ENCODE measurements at regions not wholly inside any gene's neighbourhood (a gene's known extent, or its start where the extent isn't known, plus 50 kb on each side); places are given as distances from the start of the nearest gene placed in this dataset.

DNA sequence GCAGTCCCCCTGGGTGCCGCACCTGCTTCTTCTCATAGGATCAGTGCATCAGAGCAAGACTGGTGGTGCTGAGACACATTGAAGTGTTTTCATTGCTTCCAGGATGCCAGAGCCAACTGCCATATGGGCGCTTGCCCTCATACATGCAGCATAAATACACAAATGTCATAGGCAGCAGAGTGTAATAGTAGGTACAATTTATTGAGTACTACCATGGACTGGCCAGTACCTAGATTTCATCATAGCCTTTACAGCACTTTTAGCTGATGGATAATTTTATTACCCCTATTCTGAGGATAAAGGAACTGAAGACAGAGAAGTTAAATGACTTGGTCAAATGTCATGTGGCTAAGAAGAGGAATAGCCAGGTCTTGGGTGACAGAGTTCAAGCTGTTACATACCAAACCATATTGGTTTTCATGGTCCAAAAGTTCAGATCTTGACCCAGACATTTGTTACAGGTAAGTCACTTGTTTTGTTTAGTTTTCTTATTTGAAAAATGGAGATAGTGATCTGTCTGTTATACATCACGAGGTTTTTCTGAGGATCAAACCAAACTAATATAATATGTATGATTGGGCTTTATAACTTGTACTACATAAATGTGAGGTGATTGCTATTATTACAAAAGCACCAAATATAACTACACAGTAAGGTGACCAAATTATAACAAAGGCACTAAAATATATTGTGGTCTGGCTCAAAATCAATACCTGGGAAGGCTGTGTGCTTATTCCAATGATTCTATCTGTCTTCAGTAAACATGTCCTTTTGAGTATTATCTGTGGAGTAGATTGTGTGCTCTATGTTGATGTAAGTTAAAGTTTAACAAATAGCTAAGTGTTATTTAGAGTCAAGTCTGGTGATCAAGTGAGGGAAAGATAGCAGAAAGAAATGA is 151.9 kb upstream of the CYRIA start:
- DNase-seq (ENCODE audit: low read depth): no peak

DNA sequence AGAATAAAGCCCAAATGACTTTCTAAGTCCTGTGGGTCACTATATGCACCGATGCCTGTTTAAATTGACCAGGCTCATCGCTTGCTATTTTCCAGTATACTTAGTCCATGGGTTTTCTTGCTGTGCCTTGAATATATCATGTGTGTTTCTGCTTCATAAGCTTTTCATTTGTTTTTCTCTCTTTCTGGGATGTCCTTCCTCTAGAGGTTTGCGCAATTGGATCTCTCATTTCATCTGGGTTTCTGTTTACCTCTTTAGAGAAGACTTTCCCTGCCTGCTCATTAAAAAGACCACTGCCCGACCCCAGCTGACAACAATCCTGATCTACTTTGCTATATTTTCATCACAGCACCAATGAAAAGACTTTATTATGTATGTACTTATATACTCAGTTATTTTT is 150.9 kb upstream of the CYRIA start:
- no peak for DNase-seq (ENCODE audit: low read depth)

DNA sequence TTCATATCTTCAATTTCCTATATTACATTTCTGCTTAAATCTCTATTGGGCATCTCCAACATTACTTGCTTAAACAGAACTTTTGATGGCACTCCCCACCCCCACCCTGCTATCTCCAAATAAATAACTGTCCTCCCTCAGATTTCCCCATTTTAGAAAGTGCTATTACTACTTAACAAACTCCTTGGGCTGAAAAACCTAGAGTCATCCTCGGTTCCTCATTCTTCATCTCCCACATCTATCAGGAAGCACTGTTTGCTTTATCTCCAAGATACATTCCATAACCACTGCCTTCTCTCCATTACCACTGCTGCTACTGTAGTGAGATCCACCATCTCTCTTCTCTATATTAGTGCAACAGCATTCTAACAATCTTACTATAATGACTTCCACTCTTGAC is 150.4 kb upstream of the CYRIA start:
- DNase-seq (ENCODE audit: low read depth): no peak

DNA sequence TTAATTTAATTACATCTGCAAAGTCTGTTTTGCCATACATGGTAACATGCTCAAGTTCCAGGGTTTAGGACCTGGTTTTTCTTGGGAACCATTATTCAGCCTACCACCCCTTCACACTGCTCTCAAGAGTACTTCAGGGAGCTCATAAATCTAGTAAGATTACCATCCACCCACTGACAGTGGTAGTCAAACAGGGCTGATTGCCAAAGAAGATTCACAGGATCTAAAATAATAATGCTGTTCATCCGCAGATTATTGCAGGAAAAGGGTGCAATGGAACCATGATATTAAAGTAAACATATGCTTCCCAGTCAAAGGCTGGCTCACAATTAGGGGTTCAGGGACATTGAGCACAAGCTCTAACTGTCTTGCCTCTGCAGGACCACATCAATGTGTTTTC is 148.0 kb upstream of the CYRIA start:
- DNase-seq (ENCODE audit: low read depth): no peak

DNA sequence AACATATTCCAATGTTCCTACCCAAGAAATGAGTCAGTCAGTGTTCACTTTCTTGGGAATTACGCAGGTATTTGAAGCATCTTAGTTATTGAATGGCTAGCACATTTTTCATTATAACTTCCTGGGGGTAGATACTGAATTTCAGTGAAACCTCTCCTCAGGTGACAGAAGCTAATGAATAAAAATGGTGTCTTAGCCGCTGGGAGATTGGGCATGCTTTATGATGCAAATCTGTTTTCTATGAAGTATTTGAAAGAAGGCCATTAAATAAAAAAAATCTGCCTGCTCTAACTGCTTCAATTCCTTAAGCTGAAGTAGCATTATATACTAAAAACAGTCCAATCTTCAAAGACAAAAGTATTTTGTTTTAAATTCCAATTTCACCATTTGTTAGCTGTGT is 132.8 kb upstream of the CYRIA start:
- DNase-seq (ENCODE audit: low read depth): no peak

DNA sequence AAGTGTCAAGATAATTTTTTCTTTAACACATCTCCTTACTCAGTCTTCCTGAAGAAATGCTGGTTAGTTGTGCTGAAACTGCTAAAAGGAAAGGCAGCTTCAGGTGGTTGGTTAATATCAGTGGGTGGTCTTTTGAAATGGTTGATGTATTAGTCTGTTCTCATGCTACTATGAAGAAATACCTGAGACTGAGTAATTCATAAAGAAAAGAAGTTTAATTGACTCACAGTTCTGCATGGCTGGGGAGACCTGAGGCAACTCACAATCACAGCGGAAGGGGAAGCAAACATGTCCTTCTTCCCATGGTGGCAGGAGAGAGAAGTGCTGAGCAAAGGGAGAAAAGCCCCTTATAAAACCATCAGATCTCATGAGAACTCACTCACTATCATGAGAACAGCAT is 125.9 kb upstream of the CYRIA start:
- DNase-seq (ENCODE audit: low read depth): no peak

DNA sequence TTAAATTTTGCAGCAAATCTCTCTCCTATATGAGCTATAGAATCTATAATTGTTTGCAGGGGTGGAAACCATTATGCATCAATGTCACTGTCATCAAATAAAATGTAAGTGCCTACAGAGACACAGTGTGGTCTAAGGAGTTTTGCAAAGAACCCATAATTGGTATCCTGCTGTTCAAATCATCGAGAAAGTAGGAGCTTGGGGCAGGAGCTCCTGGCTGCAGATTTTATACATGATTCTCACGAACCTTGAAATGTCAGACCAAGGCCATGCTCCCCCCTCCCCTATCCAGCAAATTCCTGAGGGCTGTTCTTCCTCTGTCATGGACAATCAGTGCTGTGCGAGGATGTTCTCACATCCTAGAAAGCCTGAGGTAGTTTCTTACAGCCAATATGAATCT is 119.5 kb upstream of the CYRIA start:
- no peak for DNase-seq (ENCODE audit: low read depth)

DNA sequence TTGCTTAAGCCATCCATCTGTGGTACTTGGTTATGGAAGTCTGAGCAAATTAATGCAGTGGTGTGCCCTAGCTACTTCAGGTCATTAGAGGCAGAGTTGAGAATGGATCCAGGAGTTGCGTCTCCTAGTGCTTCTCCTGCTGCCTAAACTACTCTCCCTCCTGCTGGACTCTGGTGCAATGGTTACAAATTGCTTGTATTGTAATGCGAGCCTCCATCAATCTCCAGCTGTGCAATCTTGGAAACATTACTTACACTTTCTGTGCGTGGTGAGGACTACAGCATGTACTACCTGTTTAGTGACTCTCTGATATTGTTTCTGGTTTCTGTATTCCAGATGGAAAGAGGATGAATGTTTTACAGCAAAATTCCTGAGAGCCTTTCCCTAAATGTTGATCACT is 119.0 kb upstream of the CYRIA start:
- no peak for DNase-seq (ENCODE audit: low read depth)

DNA sequence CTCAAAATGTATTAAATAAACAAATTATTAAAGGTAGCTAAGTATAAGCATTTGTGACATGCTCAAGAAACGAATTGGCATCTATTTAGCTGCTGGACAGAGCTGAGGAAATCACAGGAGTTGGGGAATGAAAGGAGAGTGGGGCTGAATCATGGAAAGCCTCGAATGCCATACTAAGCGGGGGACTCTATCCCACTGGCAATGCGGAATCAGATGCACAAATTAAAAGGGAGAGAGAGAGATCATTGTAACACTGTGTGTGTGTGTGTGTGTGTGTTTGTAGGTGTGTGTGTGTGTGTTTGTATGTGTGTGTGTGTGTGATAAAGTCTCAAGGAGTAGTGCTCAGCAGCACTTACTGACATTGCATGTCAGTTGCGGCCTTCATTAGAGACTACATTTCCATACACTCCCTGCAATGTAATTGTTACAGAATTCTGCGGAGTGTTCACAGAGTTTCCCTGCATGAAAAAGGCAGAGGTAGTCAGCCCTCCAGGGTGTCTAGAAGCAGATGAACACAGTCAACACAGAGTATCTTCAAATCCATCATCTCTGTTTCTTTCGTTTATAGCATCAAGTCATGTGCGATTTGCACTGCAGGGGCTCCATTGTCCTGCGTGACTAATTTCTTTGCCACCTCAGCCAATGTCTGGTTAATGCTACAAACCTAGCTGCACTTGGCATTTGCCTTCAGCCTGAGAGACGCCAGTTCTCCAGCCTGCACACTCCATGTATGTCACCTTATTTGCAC is 111.7 kb upstream of the CYRIA start:
- DNase-seq (ENCODE audit: low read depth): no peak

DNA sequence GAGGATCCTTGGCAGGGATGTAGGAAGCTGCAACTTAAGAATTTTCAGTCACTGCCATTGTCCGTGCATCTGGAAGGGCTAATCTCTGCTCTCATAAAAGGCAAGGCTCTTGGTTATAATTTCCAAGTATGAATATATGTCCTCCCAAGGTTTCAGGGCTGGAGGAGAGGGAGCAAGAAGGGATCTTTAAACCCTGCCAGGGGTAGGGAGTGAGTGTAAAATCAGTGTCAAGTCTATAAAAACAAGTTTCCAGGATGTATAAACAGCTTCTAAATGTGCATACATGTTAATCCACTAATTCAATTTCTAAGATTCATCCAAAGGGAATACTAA is 110.2 kb upstream of the CYRIA start:
- no peak for DNase-seq (ENCODE audit: low read depth)

DNA sequence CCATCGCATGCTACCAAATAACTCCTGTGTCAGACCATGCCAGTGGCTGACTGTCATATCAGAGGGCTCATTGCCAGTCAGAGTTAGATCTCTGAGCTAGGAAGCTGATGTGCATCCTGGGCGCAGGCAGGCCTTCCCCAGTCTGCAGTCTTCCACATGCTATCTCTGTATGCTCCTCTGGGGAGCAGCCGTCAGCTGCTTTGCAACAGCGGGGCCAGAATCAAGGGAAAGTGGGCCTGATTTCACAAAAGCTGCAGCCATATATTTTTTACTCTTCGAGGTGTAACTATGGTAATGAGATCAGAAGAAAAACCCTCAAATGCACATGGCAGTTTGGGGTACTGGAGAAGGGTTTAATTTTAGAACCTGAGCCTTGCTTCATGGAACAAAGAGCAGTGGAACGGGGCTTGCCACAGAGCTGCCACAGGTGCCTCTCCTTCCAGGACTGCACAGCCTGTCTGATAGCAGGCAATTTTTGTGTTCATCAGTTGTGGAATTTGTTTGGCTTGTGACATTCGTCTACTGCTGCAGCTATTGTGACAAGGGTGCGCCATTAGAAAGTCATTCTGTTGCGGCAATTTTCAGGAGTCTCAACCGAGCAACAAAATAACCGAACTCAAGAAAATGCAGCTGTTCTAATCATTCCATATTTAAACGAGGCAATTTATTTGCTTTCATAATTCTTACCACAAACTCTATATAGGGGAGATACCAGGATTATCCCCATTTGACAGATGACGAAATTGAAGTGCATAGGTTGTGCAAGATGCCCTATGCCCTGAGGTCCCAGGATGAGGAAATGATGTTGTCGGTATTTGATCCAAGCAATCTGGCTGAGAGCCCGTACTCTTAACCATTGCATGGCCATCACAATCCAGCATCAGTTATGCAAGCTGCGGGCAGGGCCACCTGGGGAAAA is 109.6 kb upstream of the CYRIA start:
- DNase-seq (ENCODE audit: low read depth): no peak

DNA sequence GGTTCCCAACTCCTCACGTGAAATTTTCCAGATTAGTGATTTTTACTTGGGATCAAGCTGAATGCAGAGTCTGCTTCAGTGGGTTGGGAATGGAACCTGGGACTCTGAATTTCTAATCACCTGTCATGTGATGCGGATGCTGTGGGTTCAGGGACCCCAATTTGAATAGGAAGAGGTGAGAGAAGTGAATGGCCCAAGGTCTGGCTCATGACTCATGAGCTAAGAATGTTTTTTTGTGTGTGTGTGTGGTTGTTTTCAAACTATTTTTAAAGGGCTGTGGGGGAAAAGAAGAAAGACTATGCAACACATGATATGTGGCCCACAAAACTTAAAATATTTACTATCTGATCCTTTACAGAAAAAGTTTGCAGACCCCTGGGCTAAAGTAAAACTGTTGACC is 108.5 kb upstream of the CYRIA start:
- DNase-seq (ENCODE audit: low read depth): no peak

DNA sequence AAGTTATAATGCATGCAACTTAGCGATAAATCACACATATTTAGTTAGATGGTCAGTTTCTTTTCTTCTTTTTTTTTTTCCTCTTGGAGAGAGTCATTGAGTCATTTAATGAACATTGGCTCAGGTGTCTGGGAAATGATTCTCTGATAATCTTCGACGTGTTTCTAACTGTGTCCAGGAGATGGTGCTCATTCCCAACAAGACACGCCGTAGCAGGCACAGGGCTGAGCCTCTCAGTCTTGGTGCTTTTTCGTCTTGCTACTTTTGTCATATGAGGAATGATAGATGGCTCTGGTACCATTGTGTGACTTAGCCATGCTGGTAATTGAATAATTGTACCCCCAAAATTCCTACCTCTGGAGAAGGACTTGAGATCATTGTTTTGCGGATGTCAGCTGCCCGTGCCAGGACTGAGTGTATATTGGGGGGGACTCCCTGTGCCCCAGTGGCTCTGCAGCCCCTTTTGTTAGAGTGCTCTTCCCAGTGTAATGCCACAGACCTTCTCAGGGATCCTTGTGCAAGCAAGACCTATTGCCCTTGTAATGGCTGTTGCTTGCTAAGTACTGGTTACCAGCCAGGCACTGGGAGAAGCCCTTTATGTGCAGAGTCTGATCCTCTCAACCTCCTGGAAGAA is 107.6 kb upstream of the CYRIA start:
- DNase-seq (ENCODE audit: low read depth): peak; percentile 17

DNA sequence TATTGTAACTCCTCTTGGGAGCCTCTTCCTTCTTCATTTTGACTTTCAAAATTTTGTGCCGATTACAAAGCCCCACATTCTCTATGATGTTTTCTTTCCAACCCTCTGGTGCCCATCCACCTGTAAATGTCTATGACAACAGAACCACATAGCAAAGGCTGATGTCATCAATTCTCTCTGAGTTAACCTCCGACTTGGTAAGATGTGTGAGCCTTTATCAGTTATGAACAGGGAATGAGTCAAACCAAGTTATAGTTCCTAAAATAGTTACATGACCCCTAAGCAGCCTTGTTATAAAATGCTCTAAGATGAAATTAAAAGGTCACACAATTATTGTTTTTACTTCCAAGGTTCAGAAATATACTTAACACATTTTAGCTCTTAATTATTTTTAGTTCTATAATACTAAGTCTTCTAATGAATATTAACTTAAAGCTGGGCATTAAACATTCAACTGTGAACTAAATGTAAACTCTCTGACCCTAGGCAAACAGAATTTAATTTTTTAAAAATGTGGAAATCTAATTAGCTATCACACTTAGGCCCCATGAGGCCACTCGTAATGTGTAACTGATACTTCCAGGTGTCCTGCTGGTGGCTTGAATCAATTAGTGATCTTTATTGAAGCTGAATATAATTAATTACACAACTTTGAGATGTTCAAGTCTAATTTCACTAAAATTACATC is 102.3 kb upstream of the CYRIA start:
- no peak for DNase-seq (ENCODE audit: low read depth)

DNA sequence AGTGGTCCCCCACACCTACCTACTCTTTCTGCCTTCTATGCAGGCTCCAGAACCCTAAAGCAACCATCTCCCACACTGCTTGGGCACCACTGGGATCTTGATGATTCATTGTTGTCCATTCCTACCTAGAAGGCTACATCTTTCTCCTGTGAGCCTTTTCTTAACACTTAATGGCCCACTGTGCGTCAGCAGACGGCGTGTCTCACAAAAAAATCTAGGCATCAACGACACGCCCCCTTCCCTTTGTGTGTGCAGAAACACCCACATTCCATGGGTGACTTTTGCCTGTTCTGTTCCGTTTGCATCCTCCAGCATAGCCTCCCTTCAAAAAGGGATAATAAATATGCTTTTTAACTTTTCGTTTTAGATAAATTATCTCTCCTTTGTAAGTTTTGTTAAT is 99.7 kb upstream of the CYRIA start:
- DNase-seq (ENCODE audit: low read depth): no peak

DNA sequence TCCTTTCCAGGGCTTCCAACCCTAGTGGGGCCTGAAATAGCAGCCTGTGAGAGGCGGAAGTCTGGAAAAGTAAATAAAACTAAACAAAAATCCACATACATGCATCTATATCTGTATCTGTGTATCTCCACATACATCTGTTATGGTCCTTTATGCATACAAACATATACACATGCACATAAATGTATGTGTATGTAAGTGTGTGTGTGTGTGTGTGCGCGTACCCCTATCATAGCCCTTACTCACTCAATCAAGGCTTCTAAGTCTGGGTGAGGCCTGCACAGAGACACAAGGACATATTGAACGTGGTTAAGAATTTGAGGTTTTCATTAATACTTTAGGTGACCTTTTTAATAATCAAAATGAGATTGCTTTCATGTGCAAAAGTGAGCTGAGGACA is 98.9 kb upstream of the CYRIA start:
- no peak for DNase-seq (ENCODE audit: low read depth)

DNA sequence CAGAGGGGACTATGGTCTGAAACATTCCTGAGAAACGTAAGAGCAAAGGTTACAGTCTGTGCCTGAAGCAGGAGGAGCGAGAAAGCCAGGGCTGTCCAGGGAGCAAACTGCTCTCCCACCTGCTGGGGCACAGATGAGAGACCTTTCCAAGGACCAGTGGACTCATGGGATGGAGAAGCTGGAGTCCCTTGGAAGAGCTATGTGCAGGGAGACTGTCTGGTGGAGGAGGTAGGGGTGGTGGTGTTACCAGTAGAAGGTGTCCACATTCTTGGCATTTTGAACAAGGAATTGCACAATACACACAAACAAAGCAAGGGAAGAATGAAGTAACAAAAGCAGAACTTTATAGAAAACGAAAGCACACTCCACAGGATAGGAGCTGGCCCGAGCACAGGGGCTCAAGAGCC is 97.9 kb upstream of the CYRIA start:
- no peak for DNase-seq (ENCODE audit: low read depth)

DNA sequence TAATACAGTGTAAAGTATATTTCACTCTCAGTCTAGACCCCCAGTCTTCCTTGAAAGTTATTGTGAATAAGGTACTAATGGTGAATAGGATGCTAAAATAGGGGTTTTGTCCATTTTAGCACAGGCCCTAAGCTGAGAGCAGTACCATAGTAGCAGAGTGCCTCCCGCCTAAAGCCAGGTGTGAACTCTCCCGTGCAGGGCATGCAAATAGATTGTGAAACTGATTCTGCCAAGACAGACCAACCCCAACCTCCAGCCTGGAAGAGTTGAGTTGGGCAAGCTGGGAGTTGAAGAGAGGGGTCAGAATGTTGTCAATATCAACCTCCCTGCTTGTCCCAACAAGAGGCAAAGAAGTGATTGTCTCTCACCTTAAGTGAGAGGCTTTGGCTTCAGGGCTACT is 97.4 kb upstream of the CYRIA start:
- no peak for DNase-seq (ENCODE audit: low read depth)

DNA sequence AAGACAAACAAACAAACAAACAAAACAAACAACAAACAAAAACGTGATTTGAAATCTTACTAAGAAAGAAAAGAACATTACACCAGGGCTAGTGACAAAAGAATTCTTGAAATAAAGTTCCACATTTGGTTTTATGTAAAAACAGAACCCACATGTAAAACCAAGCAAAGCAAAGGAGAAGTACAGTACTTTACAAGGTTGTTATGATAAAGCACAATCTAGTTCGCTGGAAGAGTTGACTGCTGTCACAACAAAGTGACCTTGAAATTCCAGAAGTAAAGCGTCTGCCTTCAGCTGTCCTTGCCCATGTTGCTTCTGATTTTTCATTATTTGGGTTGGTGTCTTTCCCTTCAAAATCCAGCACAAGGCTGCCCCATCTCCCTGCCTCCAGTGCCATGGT is 94.8 kb upstream of the CYRIA start:
- no peak for DNase-seq (ENCODE audit: low read depth)

DNA sequence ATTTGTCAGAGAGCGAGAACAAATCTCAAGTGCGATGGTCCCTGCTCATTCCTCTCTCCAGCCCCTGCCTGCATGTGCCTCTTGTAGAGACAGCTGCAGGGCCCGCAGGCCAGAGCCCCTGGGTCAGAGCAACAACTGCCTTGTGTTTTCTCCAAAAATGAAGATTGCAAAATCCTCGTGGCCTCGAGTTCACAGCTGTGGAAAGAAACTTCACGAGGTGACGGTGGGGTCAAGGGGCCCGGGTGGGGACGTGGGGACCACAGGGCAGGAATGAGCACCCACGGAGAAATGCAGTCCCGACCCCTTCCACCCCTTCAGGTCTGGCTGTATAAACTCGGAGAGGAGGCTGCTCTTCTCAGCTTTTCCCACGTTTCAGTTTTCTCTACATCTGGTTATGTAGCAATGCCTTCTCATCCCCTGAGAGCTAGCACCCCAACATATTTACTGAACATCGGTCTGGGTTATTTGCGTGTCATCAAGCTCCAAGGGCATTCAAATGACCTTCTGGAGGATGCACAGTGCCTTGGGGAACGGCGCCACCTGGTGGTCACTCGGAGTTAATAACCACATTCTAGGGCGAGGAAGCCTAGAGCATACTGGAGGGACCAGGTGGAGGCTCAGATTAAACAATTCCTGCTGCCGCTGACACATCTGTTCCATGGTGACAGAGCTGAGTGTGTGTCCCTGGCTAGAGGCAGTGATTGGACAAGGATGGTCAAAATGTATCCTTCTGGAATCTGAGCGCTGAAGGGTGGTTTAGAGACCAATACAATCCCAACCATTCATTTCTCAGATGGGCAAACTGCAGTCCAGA is 91.4 kb upstream of the CYRIA start:
- peak; percentile 18 for DNase-seq (ENCODE audit: low read depth)

DNA sequence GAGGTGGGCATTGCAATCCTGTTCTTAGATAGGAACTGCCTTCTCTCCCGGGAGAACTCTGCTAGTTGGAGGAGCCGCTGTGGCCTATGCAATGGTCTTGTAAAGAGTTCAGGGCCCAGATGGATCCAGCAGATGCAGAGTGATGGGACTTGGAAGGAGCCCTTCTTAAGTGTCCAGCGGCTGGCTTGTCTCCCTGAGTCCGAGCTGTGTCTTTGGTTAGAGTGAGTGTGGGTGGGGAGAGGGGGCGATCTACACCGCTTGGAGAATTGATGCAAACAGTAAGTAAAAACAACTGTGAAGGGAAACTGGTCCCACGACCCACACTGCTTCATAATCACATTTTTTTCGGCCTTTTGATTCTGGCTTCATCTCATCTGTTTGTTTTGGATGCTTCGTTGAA is 89.8 kb upstream of the CYRIA start:
- DNase-seq (ENCODE audit: low read depth): no peak
